Astrocyte of the cerebellum (primary cell): ENCODE measurements at regions not wholly inside any gene's neighbourhood (a gene's known extent, or its start where the extent isn't known, plus 50 kb on each side); places are given as distances from the start of the nearest gene placed in this dataset.

Source experiments
- DNase-seq: peaks from one replicate; pipeline ENCODE4 v3.0.0-alpha.2; 2011; ENCODE audit warnings: low read depth
- H3K4me3 ChIP-seq: 2 replicates; pipeline ENCODE4 v1.5.1; 2011; ENCODE audit warnings: mild to moderate bottlenecking, low read depth, low read length, moderate library complexity
- in situ Hi-C: cut with HindIII; loops from 2 replicates; pipeline ENCODE4 v1.10.0; 2017; ENCODE audit warnings: low sequenced_read_pairs
- TF ChIP-seq, protein P1 (sequence below): IDR thresholded peaks from 2 replicates; pipeline ENCODE4 v1.5.1; 2012; ENCODE audit warnings: low read length, low read depth, moderate library complexity, mild to moderate bottlenecking; ENCODE audit errors: missing control alignments

DNA sequence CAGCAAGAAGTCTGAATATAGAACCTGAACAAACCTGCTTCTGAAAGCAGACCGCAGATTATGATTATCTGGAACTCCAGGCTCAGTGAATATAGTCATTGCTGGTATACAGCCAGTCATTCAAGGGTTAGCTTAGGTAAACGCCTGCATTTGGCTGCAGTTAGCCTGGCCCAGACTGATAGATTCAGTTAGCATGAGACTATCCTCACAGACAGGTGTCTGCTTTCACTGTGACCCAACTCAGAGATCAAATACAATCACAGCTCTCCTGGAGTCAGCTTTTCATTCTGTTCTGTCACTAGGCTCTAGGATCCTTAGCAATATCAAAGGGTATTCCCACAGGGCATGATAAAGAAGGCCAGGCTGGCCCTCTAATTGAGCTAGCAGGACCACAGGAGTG lies 138.6 kb upstream of the PLCXD3 start:
- TF ChIP-seq, protein P1, sequence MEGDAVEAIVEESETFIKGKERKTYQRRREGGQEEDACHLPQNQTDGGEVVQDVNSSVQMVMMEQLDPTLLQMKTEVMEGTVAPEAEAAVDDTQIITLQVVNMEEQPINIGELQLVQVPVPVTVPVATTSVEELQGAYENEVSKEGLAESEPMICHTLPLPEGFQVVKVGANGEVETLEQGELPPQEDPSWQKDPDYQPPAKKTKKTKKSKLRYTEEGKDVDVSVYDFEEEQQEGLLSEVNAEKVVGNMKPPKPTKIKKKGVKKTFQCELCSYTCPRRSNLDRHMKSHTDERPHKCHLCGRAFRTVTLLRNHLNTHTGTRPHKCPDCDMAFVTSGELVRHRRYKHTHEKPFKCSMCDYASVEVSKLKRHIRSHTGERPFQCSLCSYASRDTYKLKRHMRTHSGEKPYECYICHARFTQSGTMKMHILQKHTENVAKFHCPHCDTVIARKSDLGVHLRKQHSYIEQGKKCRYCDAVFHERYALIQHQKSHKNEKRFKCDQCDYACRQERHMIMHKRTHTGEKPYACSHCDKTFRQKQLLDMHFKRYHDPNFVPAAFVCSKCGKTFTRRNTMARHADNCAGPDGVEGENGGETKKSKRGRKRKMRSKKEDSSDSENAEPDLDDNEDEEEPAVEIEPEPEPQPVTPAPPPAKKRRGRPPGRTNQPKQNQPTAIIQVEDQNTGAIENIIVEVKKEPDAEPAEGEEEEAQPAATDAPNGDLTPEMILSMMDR: no peak
- DNase-seq: no peak
- H3K4me3 ChIP-seq: no peak overlapping the region
- in situ Hi-C loops: no loop called here

GRCh38 chr5:41641621-41642020 lies 131.2 kb upstream of the PLCXD3 start:
- H3K4me3 ChIP-seq: no peak overlapping the region
- in situ Hi-C loops: no loop called here
- no peak for DNase-seq
- TF ChIP-seq, protein P1: no peak

DNA sequence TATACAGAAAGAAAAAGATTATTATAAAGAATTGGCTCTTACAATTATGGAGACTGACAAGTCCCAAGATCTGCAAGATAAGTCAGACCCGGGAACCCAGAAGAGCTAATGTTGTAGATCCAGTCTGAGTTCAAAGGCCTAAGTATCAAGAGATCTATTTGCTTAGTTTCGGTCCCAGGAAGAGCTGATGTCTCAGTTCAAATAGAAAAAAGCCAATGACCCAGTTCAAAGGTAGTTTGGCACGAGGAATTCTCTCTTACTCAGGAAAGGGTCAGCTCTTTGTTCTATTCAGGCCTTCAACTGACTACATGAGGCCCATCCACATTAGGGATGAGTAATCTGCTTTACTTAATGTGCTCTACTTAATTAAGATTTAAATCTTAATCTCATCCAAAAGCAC lies 128.3 kb upstream of the PLCXD3 start:
- H3K4me3 ChIP-seq: no peak overlapping the region
- TF ChIP-seq, protein P1: no peak
- no peak for DNase-seq
- in situ Hi-C loops: no loop called here

GRCh38 chr5:41637869-41638268 lies 127.5 kb upstream of the PLCXD3 start:
- in situ Hi-C loops: no loop called here
- DNase-seq: no peak
- H3K4me3 ChIP-seq: no peak overlapping the region
- TF ChIP-seq, protein P1: peak; percentile 29

- in situ Hi-C loops: no loop called here
- TF ChIP-seq, protein P1: no peak
- no peak overlapping the region for H3K4me3 ChIP-seq
These were observed 127.0 kb upstream of the PLCXD3 start for GRCh38 chr5:41637424-41637823.

DNA sequence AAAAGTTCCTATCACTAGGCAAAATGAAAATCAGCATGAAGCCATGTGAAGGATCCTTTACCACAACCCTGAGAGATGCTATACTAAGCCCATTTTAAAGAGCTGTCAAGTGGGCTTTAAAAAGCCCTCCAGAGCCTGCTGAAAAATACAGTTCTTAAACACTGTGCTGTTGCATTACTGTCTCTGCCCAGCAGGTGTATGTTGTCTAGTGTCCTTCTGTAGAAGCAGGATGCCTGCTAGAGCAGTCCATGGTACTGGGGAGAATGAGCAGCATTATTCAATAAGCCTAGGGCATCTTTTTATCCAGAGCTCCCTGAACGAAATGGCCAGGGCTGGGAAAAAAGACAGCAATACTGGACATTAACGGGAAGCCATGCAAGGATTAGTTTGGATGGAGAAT lies 126.2 kb upstream of the PLCXD3 start:
- no peak for DNase-seq

More at GRCh38 chr5:41637424-41637823, 127.0 kb upstream of the PLCXD3 start:
- DNase-seq: no peak

More for the DNA sequence above, 126.2 kb upstream of the PLCXD3 start:
- no peak overlapping the region for H3K4me3 ChIP-seq
- TF ChIP-seq, protein P1: peak; percentile 48
- in situ Hi-C loops: no loop called here
